H1 (cell line): ENCODE measurements at regions not wholly inside any gene's neighbourhood (a gene's known extent, or its start where the extent isn't known, plus 50 kb on each side); places are given as distances from the start of the nearest gene placed in this dataset.

Source experiments
- CTCF ChIA-PET: fragments of 300-600 bp; sonication (Branson Sonifier 250); formaldehyde crosslinking; loops from one replicate; lab custom pipeline; 2021; ENCODE audit not compliant: partially characterized antibody; lab: Charles Lee
- POLR2A ChIA-PET: fragments of 300-600 bp; sonication (Branson Sonifier 250); formaldehyde crosslinking; loops from one replicate; lab custom pipeline; 2021; ENCODE audit warnings: inconsistent platforms; ENCODE audit not compliant: partially characterized antibody; lab: Charles Lee
- DNase-seq, 2 experiments: peaks; one replicate each; pipeline versions ENCODE4 v3.0.0 to v3.0.0-alpha.2; 2010 to 2022; ENCODE audit warnings: low spot score in 2 of 2, low read depth in 1 of 2, mixed read lengths in 1 of 2
- FAIRE-seq: peaks from 2 replicates; lab custom pipeline; 2011; peaks lifted over from hg19 to GRCh38; lab: Jason Lieb, UNC
- H2AFZ ChIP-seq: 2 replicates; pipeline ENCODE4 v1.8.1; 2012; ENCODE audit warnings: low read length, inconsistent platforms
- H2AK5ac ChIP-seq: 2 replicates; pipeline ENCODE4 v1.6.1; 2013; ENCODE audit warnings: low read depth, low read length
- H2BK120ac ChIP-seq: replicated peaks from 2 replicates; pipeline ENCODE3; 2013; ENCODE audit warnings: low read depth, low read length, inconsistent platforms
- H2BK12ac ChIP-seq: 2 replicates; pipeline ENCODE4 v1.6.1; 2013; ENCODE audit warnings: low read depth, low read length
- H2BK15ac ChIP-seq: 2 replicates; pipeline ENCODE4 v1.6.1; 2013; ENCODE audit warnings: low read length
- H2BK20ac ChIP-seq: 2 replicates; pipeline ENCODE4 v1.6.1; 2013; ENCODE audit warnings: low read length
- H2BK5ac ChIP-seq: 2 replicates; pipeline ENCODE4 v1.6.1; 2013; ENCODE audit warnings: low read depth, low read length
- H3K14ac ChIP-seq: 2 replicates; pipeline ENCODE4 v1.6.1; 2013; ENCODE audit warnings: inconsistent platforms; ENCODE audit not compliant: insufficient read length
- H3K18ac ChIP-seq: 2 replicates; pipeline ENCODE4 v1.6.1; 2013; ENCODE audit warnings: low read length; ENCODE audit errors: extremely low read depth
- H3K23ac ChIP-seq: 2 replicates; pipeline ENCODE4 v1.6.1; 2013; ENCODE audit warnings: inconsistent platforms; ENCODE audit not compliant: insufficient read length
- H3K23me2 ChIP-seq: 2 replicates; pipeline ENCODE4 v1.6.1; 2013; ENCODE audit warnings: low read depth, low read length
- H3K27ac ChIP-seq: 2 replicates; pipeline ENCODE4 v1.6.1; 2011; ENCODE audit warnings: low read depth, low read length, inconsistent platforms
- H3K27me3 ChIP-seq, 4 experiments: replicated peaks in 1 of 4; 1 replicate in 1 of 4; 2 replicates in 3 of 4; pipeline versions ENCODE4 v1.6.1 to v1.8.1; 2011 to 2013; ENCODE audit warnings: low read length in 3 of 4, mild to moderate bottlenecking in 3 of 4, inconsistent platforms in 2 of 4, mixed read lengths in 2 of 4, moderate library complexity in 1 of 4; ENCODE audit not compliant: control insufficient read depth in 3 of 4, insufficient read depth in 3 of 4; ENCODE audit errors: extremely low read depth in 1 of 4
- H3K36me3 ChIP-seq, 4 experiments: 2 replicates each; pipeline versions ENCODE4 v1.6.1 to v1.8.1; 2011 to 2013; ENCODE audit warnings: mild to moderate bottlenecking in 4 of 4, low read length in 3 of 4, moderate library complexity in 2 of 4, control low read depth in 1 of 4, inconsistent platforms in 1 of 4; ENCODE audit not compliant: insufficient read depth in 4 of 4, control insufficient read depth in 2 of 4
- H3K4ac ChIP-seq: replicated peaks from 2 replicates; pipeline ENCODE3; 2013; ENCODE audit warnings: low read length, low read depth, mixed read lengths, inconsistent platforms; ENCODE audit not compliant: insufficient read length
- H3K4me1 ChIP-seq, 4 experiments: replicated peaks in 1 of 4; 1 replicate in 1 of 4; 2 replicates in 3 of 4; pipeline versions ENCODE4 v1.6.1 to v1.8.1; 2011 to 2013; ENCODE audit warnings: low read length in 3 of 4, inconsistent platforms in 2 of 4, mixed read lengths in 1 of 4; ENCODE audit not compliant: insufficient read depth in 4 of 4, control insufficient read depth in 3 of 4
- H3K4me2 ChIP-seq, 2 experiments: 2 replicates each; pipeline versions ENCODE4 v1.6.1 to v1.8.1; 2011 to 2013; ENCODE audit warnings: low read depth in 2 of 2, low read length in 2 of 2, control low read depth in 1 of 2, inconsistent platforms in 1 of 2, mild to moderate bottlenecking in 1 of 2; ENCODE audit not compliant: insufficient read depth in 1 of 2
- H3K4me3 ChIP-seq, 4 experiments: fragments of 200-600, 300-600 bp in 1 of 4; sonication (generic), shearing (Covaris generic), sonication (Bioruptor Twin) in 1 of 4; 2 replicates each; pipeline versions ENCODE4 v1.5.1 to v1.8.1; 2011 to 2016; ENCODE audit warnings: low read length in 4 of 4, low read depth in 3 of 4, control low read depth in 2 of 4, inconsistent platforms in 2 of 4, mild to moderate bottlenecking in 2 of 4, mixed read lengths in 1 of 4, moderate library complexity in 1 of 4; ENCODE audit not compliant: insufficient read depth in 2 of 4; ENCODE audit errors: extremely low read depth in 1 of 4
- H3K56ac ChIP-seq: replicated peaks from 2 replicates; pipeline ENCODE3; 2013; ENCODE audit warnings: low read depth, mild to moderate bottlenecking, mixed read lengths, low read length, inconsistent platforms; ENCODE audit not compliant: insufficient read length
- H3K79me1 ChIP-seq: 2 replicates; pipeline ENCODE4 v1.6.1; 2013; ENCODE audit warnings: low read depth, low read length, control low read depth
- H3K79me2 ChIP-seq, 2 experiments: 2 replicates each; pipeline versions ENCODE4 v1.6.1 to v1.8.1; 2012 to 2013; ENCODE audit warnings: low read length in 2 of 2, mild to moderate bottlenecking in 2 of 2, inconsistent platforms in 1 of 2; ENCODE audit not compliant: insufficient read depth in 2 of 2, control insufficient read depth in 1 of 2
- H3K9ac ChIP-seq, 4 experiments: replicated peaks in 1 of 4; 1 replicate in 1 of 4; 2 replicates in 3 of 4; pipeline versions ENCODE4 v1.6.1 to v1.8.1; 2011 to 2013; ENCODE audit warnings: low read depth in 3 of 4, low read length in 3 of 4, control low read depth in 2 of 4, mild to moderate bottlenecking in 2 of 4, moderate library complexity in 2 of 4, inconsistent platforms in 1 of 4; ENCODE audit errors: extremely low read depth in 1 of 4
- H3K9me3 ChIP-seq, 2 experiments: 2 replicates each; pipeline versions ENCODE4 v1.6.1 to v1.8.1; 2012 to 2013; ENCODE audit warnings: mild to moderate bottlenecking in 2 of 2, moderate library complexity in 2 of 2, control low read depth in 1 of 2, inconsistent platforms in 1 of 2, low read depth in 1 of 2, low read length in 1 of 2, mixed read lengths in 1 of 2; ENCODE audit not compliant: insufficient read depth in 2 of 2
- H4K20me1 ChIP-seq, 2 experiments: replicated peaks in 1 of 2; 2 replicates each; pipeline versions ENCODE3 to v1.8.1; 2011 to 2013; ENCODE audit warnings: inconsistent platforms in 2 of 2, low read length in 2 of 2, mild to moderate bottlenecking in 1 of 2; ENCODE audit not compliant: insufficient read depth in 2 of 2, control insufficient read depth in 1 of 2
- H4K5ac ChIP-seq: 2 replicates; pipeline ENCODE4 v1.6.1; 2013; ENCODE audit warnings: low read length, low read depth, mixed read lengths, inconsistent platforms; ENCODE audit not compliant: insufficient read length
- H4K8ac ChIP-seq: 2 replicates; pipeline ENCODE4 v1.8.0; 2013; ENCODE audit warnings: mild to moderate bottlenecking, moderate library complexity, low read length, inconsistent platforms; ENCODE audit not compliant: insufficient read depth; ENCODE audit errors: extremely low read depth
- H4K91ac ChIP-seq: replicated peaks from 2 replicates; pipeline ENCODE3; 2013; ENCODE audit warnings: low read length, mixed read lengths, inconsistent platforms; ENCODE audit not compliant: insufficient read length
- CHD1 ChIP-seq: IDR thresholded peaks from 2 replicates; pipeline ENCODE4 v1.6.1; 2012; ENCODE audit warnings: low read depth, low read length, improper control_type of control experiment
- KDM1A ChIP-seq: fragments of 200-600, 300-600 bp; sonication (generic); IDR thresholded peaks from 2 replicates; pipeline ENCODE4 v1.7.1; 2016; ENCODE audit warnings: mild to moderate bottlenecking, low read length, borderline replicate concordance
- whole genome bisulfite sequencing, 2 experiments: shearing (Covaris generic) in 1 of 2; methylation state at CpG; one replicate each; pipeline versions ENCODE4 v1.1.6 to v1.1.7; 2013 to 2015; ENCODE audit warnings: low lambda C conversion rate in 2 of 2, mixed read lengths in 2 of 2, inconsistent platforms in 1 of 2, low coverage in 1 of 2, missing lambda C conversion rate in 1 of 2; ENCODE audit not compliant: insufficient replicate concordance in 2 of 2, insufficient coverage in 1 of 2, insufficient read length in 1 of 2; ENCODE audit errors: extremely low coverage in 1 of 2, missing lambda C conversion rate in 1 of 2; 5-methylcytosine and 5-hydroxymethylcytosine counted together
- TF ChIP-seq, protein P1 (sequence below): IDR thresholded peaks from 2 replicates; pipeline ENCODE4 v1.6.1; 2012; ENCODE audit warnings: inconsistent platforms

DNA sequence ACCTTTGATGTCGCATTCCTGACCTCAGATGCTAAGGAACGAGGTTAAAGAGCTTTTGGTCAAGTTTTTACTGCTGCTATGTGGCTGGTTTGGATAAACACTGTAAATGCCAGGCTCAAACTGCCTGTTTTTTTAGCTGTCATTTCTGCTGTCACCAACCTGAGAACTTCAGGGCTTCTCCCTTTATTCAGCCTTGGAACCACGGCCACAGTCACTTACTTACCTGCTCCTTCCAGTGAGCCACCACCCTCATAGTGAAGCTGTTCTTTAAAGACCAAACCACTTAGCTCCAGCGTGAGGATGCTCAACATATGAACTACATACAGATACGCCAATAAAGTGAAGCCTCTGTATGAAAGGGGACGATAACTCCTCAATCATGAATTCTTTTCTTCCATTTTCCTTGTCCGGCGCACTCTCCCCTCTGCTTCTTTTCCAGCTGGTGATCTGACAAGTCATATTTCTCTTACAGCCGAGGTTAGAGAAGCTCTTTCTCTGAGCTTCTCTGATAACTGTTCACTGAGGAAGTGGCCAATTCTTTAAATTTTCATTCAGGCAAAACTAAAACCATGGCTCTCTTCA, 152.8 kb upstream of the ANK2 start:
- Histone ChIP-seq H3K23me2 (no peaks in the 10 kb centered on the region), H2AK5ac (no peak overlapping the region; the same call in 1 of the 2 replicates), H3K27ac (no peak overlapping the region), H2BK120ac (no peak overlapping the region), H4K8ac (no peak overlapping the region), H3K79me1 (no peaks in the 10 kb centered on the region), H4K5ac (no peak overlapping the region), H3K18ac (no peak overlapping the region; the same call in 1 of the 2 replicates), H2BK12ac (no peak overlapping the region), H3K4me1 (peaks cover 6 to 26% (median 19%) of the 10 kb centered on the region in 4 experiments; a peak in 5 of 7 replicates), H3K79me2 (no peaks in the 10 kb centered on the region), H3K4me2 (peak overlapping the region in 1 of 2 experiments; percentile 47; a peak in 3 of 4 replicates), H2BK5ac (peak overlapping the region; percentile 68; the same call in 1 of the 2 replicates), H2BK15ac (0 out of 2 replicates have a peak overlapping the region, but pooled peaks have one; percentile 61), H3K23ac (no peak overlapping the region), H3K36me3 (no peaks in the 10 kb centered on the region), H3K14ac (no peak overlapping the region), H3K4ac (peak overlapping the region; percentile 29), H3K9me3 (no peaks in the 10 kb centered on the region), H4K91ac (no peak overlapping the region), H3K9ac (no peak overlapping the region), H2BK20ac (no peak overlapping the region; the same call in 1 of the 2 replicates), H2AFZ (no peak overlapping the region), H3K4me3 (no peak overlapping the region), H4K20me1 (no peaks in the 10 kb centered on the region), H3K27me3 (no peaks in the 10 kb centered on the region), H3K56ac (no peak overlapping the region)
- DNase-seq (no peak), FAIRE-seq (peak; percentile 45)
- CTCF ChIA-PET = interaction anchor here (0.6 to 2.6 kb wide), 16 partner anchors 9 to 200 kb away, joined by 3 to 20 read pairs (median 4); no protein-coding TSS in a partner anchor
- POLR2A ChIA-PET = interaction anchor here (0.5 to 2.1 kb wide), 4 partner anchors 9 to 270 kb away, joined by 3 to 5 read pairs (median 4); no protein-coding TSS in a partner anchor
- WGBS, 2 experiments = 82% methylated on average over 9 of the region's 9 CpGs; no CpG with 5 or more reads in 1 of the 2 experiments
- no peak for TF ChIP-seq CHD1
- TF ChIP-seq, protein P1, sequence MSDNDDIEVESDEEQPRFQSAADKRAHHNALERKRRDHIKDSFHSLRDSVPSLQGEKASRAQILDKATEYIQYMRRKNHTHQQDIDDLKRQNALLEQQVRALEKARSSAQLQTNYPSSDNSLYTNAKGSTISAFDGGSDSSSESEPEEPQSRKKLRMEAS = no peak
- TF ChIP-seq KDM1A = no peak
